HCT116 (cell line): ENCODE measurements at regions not wholly inside any gene's neighbourhood (a gene's known extent, or its start where the extent isn't known, plus 50 kb on each side); places are given as distances from the start of the nearest gene placed in this dataset.

Experiments used
- ATAC-seq: fragments of 200-7000 bp; cut with Tn5 transposase; 2 replicates; pipeline ENCODE4 v1.9.1; 2020; ENCODE audit warnings: mild to moderate bottlenecking, moderate library complexity
- BruUV-seq: library from RNA; stranded (reverse); fragments of 400-500 nt; replicated peaks from 2 replicates; lab custom pipeline; 2021; lab: Mats Ljungman, UMichigan
- CTCF ChIA-PET: fragments of 300-600 bp; sonication (Branson Sonifier 250); formaldehyde crosslinking; loops from one replicate; lab custom pipeline; 2021; ENCODE audit warnings: antibody characterized with exemption; lab: Charles Lee
- POLR2A ChIA-PET: fragments of 300-600, 350-600 bp; sonication (Branson Sonifier 250); formaldehyde crosslinking; loops from one replicate; lab custom pipeline; 2021; ENCODE audit warnings: antibody characterized with exemption; lab: Charles Lee
- RAD21 ChIA-PET, 2 experiments: fragments of 300-600 bp; sonication (Branson Sonifier 250); formaldehyde crosslinking; loops; one replicate each; lab custom pipeline; 2023; ENCODE audit warnings: low total read pairs in 2 of 2; ENCODE audit not compliant: uncharacterized antibody in 2 of 2, unreplicated experiment in 2 of 2, low non-redundant PET in 1 of 2; lab: Charles Lee
- DNase-seq: peaks from one replicate; pipeline ENCODE4 v3.0.0-alpha.2; 2010; ENCODE audit warnings: low read depth, low spot score
- H2AFZ ChIP-seq: fragments of 200-600 bp; shearing (Covaris generic), sonication (generic); 2 replicates; pipeline ENCODE4 v1.6.1; 2017; ENCODE audit warnings: low read depth, mixed run types, mixed read lengths, antibody characterized with exemption, low read length; ENCODE audit not compliant: poor library complexity, severe bottlenecking
- H3K27ac ChIP-seq: 2 replicates; pipeline ENCODE4 v1.5.1; 2012; ENCODE audit warnings: low read depth, low read length
- H3K27me3 ChIP-seq: fragments of 200-600 bp; sonication (generic); 2 replicates; pipeline ENCODE4 v1.6.1; 2016; ENCODE audit warnings: mixed run types, low read length, mixed read lengths; ENCODE audit not compliant: insufficient read depth
- H3K36me3 ChIP-seq, 2 experiments: fragments of 200-500 bp in 1 of 2; fragments of 200-600 bp in 1 of 2; sonication (Bioruptor generic) in 1 of 2; sonication (generic) in 1 of 2; 2 replicates each; pipeline versions ENCODE4 v1.5.1 to v1.6.1; 2014 to 2016; ENCODE audit warnings: low read length in 2 of 2, inconsistent platforms in 1 of 2, mixed read lengths in 1 of 2, mixed run types in 1 of 2; ENCODE audit not compliant: insufficient read depth in 2 of 2, control insufficient read depth in 1 of 2
- H3K4me1 ChIP-seq, 2 experiments: fragments of 200-600 bp in 1 of 2; sonication (generic) in 1 of 2; 2 replicates each; pipeline versions ENCODE4 v1.5.1 to v1.6.1; 2012 to 2017; ENCODE audit warnings: low read length in 2 of 2, inconsistent platforms in 1 of 2, mild to moderate bottlenecking in 1 of 2, mixed read lengths in 1 of 2, mixed run types in 1 of 2, moderate library complexity in 1 of 2; ENCODE audit not compliant: insufficient read depth in 2 of 2, control insufficient read depth in 1 of 2
- H3K4me2 ChIP-seq: fragments of 200-600 bp; sonication (generic); 2 replicates; pipeline ENCODE4 v1.6.1; 2017; ENCODE audit warnings: mixed run types, low read length, mixed read lengths
- H3K4me3 ChIP-seq, 2 experiments: fragments of 200-600 bp in 1 of 2; sonication (generic) in 1 of 2; replicated peaks in 1 of 2; 2 replicates each; pipeline ENCODE4 v1.5.1; 2011 to 2016; ENCODE audit warnings: low read length in 2 of 2, control low read depth in 1 of 2, low read depth in 1 of 2, mild to moderate bottlenecking in 1 of 2, mixed read lengths in 1 of 2, mixed run types in 1 of 2
- H3K79me2 ChIP-seq: fragments of 200-600 bp; sonication (generic); 2 replicates; pipeline ENCODE4 v1.6.1; 2017; ENCODE audit warnings: mild to moderate bottlenecking, mixed run types, low read length, moderate library complexity, mixed read lengths; ENCODE audit not compliant: insufficient read depth
- H3K9ac ChIP-seq: fragments of 200-600 bp; sonication (generic); 2 replicates; pipeline ENCODE4 v1.6.1; 2016; ENCODE audit warnings: low read length, mixed read lengths
- H3K9me2 ChIP-seq: fragments of 200-600 bp; sonication (generic), shearing (Covaris generic); 2 replicates; pipeline ENCODE4 v1.6.1; 2017; ENCODE audit warnings: mixed run types, mild to moderate bottlenecking, moderate library complexity; ENCODE audit not compliant: insufficient read depth
- H3K9me3 ChIP-seq, 2 experiments: fragments of 200-500 bp in 1 of 2; fragments of 200-600 bp in 1 of 2; sonication (Bioruptor generic) in 1 of 2; sonication (generic) in 1 of 2; 2 replicates each; pipeline ENCODE4 v1.6.1; 2014 to 2017; ENCODE audit warnings: low read length in 2 of 2, mixed read lengths in 2 of 2, inconsistent platforms in 1 of 2, low read depth in 1 of 2, mild to moderate bottlenecking in 1 of 2, mixed run types in 1 of 2, moderate library complexity in 1 of 2; ENCODE audit not compliant: control insufficient read depth in 1 of 2, insufficient read depth in 1 of 2
- H4K20me1 ChIP-seq: fragments of 200-600 bp; sonication (generic), shearing (Covaris generic); 2 replicates; pipeline ENCODE4 v1.6.1; 2017; ENCODE audit warnings: mixed run types, mild to moderate bottlenecking, moderate library complexity; ENCODE audit not compliant: insufficient read depth
- CEBPB ChIP-seq: IDR thresholded peaks from 2 replicates; pipeline ENCODE4 v1.6.1; 2012; ENCODE audit warnings: low read depth
- ELF1 ChIP-seq: IDR thresholded peaks from 2 replicates; pipeline ENCODE4 v1.6.1; 2012; ENCODE audit warnings: low read depth, borderline replicate concordance
- EZH2phosphoT487 ChIP-seq: fragments of 200-600 bp; IDR thresholded peaks from 2 replicates; pipeline ENCODE4 v1.6.1; 2018; ENCODE audit warnings: antibody characterized with exemption, borderline replicate concordance
- RAD21 ChIP-seq: IDR thresholded peaks from 2 replicates; pipeline ENCODE4 v1.6.1; 2012; ENCODE audit warnings: low read depth, mild to moderate bottlenecking
- SP1 ChIP-seq: IDR thresholded peaks from 2 replicates; pipeline ENCODE4 v1.6.1; 2012; ENCODE audit warnings: low read depth
- SRF ChIP-seq: IDR thresholded peaks from 2 replicates; pipeline ENCODE4 v1.6.1; 2012; ENCODE audit warnings: low read depth
- TCF7L2 ChIP-seq: IDR thresholded peaks from 2 replicates; pipeline ENCODE4 v1.7.0; 2011; ENCODE audit warnings: borderline replicate concordance, inconsistent platforms; ENCODE audit not compliant: insufficient read depth, insufficient read length; ENCODE audit errors: extremely low read depth
- YY1 ChIP-seq: IDR thresholded peaks from 2 replicates; pipeline ENCODE4 v1.6.1; 2011; ENCODE audit warnings: low read length, low read depth, moderate library complexity, mild to moderate bottlenecking; ENCODE audit not compliant: insufficient replicate concordance; ENCODE audit errors: extremely low read depth
- ZFX ChIP-seq: fragments of 450-650 bp; IDR thresholded peaks from 2 replicates; pipeline ENCODE4 v1.6.1; 2017
- intact Hi-C: fragments of 100-400 bp; cut with micrococcal nuclease; formaldehyde crosslinking; loops from 2 replicates; pipeline ENCODE4 v1.10.0; 2022
- TF ChIP-seq, protein P1 (sequence below): IDR thresholded peaks from 2 replicates; pipeline ENCODE4 v1.6.1; 2011; ENCODE audit warnings: mild to moderate bottlenecking, low read length, moderate library complexity; ENCODE audit not compliant: insufficient replicate concordance; ENCODE audit errors: extremely low read depth
- TF ChIP-seq, protein P2 (sequence below): IDR thresholded peaks from 2 replicates; pipeline ENCODE4 v1.6.1; 2012; ENCODE audit warnings: low read depth

DNA sequence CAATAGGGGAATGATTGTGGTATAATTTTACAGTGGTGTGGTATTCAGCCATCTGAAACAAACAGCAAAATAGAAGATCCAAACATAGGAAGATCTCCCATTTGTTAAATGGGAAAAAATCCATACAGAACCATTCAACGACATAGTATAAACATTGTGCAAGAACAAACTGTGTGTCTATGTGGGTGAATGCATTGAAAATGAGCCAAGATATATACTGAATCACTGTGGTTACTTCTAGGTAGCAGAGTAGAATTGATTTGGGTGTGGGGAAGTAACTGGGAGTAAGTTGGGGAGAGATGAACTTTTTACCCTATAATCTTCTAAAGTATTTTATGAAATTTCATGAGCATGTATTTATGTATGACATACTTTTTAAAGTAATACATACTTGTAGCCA, 123.1 kb upstream of the UMPS start:
- Histone ChIP-seq H3K9ac (no peak overlapping the region), H3K4me1 (peaks cover 8 to 10% of the 10 kb centered on the region in 2 experiments; a peak in 3 of 4 replicates), H3K9me3 (no peaks in the 10 kb centered on the region), H3K27me3 (no peaks in the 10 kb centered on the region), H4K20me1 (no peaks in the 10 kb centered on the region), H3K79me2 (no peaks in the 10 kb centered on the region), H3K4me3 (no peak overlapping the region), H3K9me2 (no peaks in the 10 kb centered on the region), H3K27ac (no peak overlapping the region), H3K4me2 (0 out of 2 replicates have a peak overlapping the region, but pooled peaks have one; percentile 7), H2AFZ (no peak overlapping the region), H3K36me3 (no peaks in the 10 kb centered on the region)
- ATAC-seq (peak; percentile 75), DNase-seq (no peak)
- RAD21 ChIA-PET = no interaction called here
- intact Hi-C loops = no loop called here
- POLR2A ChIA-PET = no interaction called here
- BruUV-seq = no TSS peak
- CTCF ChIA-PET = no interaction called here
- TF ChIP-seq SP1 = 0 out of 2 replicates have a peak, but pooled peaks have one; percentile 22
- TF ChIP-seq YY1 = no peak

DNA sequence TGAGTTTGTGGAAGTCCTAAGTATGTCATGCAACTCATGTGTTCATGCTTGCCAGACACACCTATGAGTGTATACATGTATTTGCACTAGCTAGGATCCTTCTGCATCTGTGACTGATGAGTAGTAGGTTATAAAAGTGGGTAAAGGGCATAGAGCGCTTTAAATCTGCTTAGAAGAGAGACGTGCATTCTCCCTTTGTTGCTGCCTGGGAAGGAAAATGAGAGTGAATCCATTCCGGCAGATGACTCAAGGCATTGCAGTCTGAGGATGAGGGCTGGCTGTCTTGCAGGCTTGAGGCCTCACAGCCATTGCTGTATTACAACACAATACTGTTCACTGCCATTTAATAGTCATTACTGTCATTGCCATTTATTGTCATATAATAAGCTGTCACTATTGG, 120.8 kb upstream of the UMPS start:
- H2AFZ ChIP-seq = no peak overlapping the region
- DNase-seq (no peak), ATAC-seq (no peak)
- H4K20me1 ChIP-seq = no peaks in the 10 kb centered on the region
- H3K9ac ChIP-seq = no peak overlapping the region
- H3K27ac ChIP-seq = no peak overlapping the region
- H3K4me1 ChIP-seq = peaks cover 8 to 10% of the 10 kb centered on the region in 2 experiments; a peak in 3 of 4 replicates
- H3K27me3 ChIP-seq = no peaks in the 10 kb centered on the region
- RAD21 ChIA-PET = no interaction called here
- no peaks in the 10 kb centered on the region for H3K9me3 ChIP-seq
- TF ChIP-seq, protein P1, sequence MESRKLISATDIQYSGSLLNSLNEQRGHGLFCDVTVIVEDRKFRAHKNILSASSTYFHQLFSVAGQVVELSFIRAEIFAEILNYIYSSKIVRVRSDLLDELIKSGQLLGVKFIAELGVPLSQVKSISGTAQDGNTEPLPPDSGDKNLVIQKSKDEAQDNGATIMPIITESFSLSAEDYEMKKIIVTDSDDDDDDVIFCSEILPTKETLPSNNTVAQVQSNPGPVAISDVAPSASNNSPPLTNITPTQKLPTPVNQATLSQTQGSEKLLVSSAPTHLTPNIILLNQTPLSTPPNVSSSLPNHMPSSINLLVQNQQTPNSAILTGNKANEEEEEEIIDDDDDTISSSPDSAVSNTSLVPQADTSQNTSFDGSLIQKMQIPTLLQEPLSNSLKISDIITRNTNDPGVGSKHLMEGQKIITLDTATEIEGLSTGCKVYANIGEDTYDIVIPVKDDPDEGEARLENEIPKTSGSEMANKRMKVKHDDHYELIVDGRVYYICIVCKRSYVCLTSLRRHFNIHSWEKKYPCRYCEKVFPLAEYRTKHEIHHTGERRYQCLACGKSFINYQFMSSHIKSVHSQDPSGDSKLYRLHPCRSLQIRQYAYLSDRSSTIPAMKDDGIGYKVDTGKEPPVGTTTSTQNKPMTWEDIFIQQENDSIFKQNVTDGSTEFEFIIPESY = no peak
- TF ChIP-seq ZFX (no peak), SP1 (no peak), SRF (no peak), RAD21 (no peak), TCF7L2 (no peak), EZH2phosphoT487 (no peak), ELF1 (no peak), CEBPB (no peak)
- TF ChIP-seq, protein P2, sequence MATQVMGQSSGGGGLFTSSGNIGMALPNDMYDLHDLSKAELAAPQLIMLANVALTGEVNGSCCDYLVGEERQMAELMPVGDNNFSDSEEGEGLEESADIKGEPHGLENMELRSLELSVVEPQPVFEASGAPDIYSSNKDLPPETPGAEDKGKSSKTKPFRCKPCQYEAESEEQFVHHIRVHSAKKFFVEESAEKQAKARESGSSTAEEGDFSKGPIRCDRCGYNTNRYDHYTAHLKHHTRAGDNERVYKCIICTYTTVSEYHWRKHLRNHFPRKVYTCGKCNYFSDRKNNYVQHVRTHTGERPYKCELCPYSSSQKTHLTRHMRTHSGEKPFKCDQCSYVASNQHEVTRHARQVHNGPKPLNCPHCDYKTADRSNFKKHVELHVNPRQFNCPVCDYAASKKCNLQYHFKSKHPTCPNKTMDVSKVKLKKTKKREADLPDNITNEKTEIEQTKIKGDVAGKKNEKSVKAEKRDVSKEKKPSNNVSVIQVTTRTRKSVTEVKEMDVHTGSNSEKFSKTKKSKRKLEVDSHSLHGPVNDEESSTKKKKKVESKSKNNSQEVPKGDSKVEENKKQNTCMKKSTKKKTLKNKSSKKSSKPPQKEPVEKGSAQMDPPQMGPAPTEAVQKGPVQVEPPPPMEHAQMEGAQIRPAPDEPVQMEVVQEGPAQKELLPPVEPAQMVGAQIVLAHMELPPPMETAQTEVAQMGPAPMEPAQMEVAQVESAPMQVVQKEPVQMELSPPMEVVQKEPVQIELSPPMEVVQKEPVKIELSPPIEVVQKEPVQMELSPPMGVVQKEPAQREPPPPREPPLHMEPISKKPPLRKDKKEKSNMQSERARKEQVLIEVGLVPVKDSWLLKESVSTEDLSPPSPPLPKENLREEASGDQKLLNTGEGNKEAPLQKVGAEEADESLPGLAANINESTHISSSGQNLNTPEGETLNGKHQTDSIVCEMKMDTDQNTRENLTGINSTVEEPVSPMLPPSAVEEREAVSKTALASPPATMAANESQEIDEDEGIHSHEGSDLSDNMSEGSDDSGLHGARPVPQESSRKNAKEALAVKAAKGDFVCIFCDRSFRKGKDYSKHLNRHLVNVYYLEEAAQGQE = no peak
- no peaks in the 10 kb centered on the region for H3K9me2 ChIP-seq
- BruUV-seq = no TSS peak
- no peaks in the 10 kb centered on the region for H3K36me3 ChIP-seq
- H3K4me3 ChIP-seq = no peak overlapping the region
- POLR2A ChIA-PET = no interaction called here
- no peaks in the 10 kb centered on the region for H3K79me2 ChIP-seq
- no peak overlapping the region for H3K4me2 ChIP-seq
- intact Hi-C loops = no loop called here
- CTCF ChIA-PET = no interaction called here
